HG03064 (cell line): ENCODE measurements at regions not wholly inside any gene's neighbourhood (a gene's known extent, or its start where the extent isn't known, plus 50 kb on each side); places are given as distances from the start of the nearest gene placed in this dataset.

Source experiments
- ATAC-seq: cut with Tn5 transposase; IDR thresholded peaks from one replicate; pipeline ENCODE4 v1.9.1; 2021; ENCODE audit warnings: low read depth; ENCODE audit not compliant: unreplicated experiment

DNA sequence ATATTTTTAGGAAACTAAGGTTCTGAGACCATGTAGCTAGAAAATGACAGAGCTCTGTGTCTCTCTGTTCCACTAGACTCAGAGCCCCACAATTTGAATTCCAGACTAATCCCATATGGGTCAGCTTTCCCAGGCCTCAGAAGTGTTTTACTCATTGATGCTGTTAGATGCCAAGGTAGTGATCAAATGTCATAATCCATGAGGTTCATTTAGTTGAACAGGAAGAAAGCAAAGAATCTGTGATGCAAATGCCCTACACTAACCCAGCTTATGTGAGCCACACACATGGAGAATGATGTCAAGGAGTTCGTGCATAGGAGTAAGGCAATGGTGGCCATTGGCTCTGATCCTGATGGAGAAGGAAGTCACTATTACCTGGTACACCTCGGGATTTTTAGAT is 363.4 kb upstream of the RARB start:
- no peak for ATAC-seq

- ATAC-seq, result no peak
Observed at GRCh38 chr3:25069970-25070369, 358.1 kb upstream of the RARB start.

DNA sequence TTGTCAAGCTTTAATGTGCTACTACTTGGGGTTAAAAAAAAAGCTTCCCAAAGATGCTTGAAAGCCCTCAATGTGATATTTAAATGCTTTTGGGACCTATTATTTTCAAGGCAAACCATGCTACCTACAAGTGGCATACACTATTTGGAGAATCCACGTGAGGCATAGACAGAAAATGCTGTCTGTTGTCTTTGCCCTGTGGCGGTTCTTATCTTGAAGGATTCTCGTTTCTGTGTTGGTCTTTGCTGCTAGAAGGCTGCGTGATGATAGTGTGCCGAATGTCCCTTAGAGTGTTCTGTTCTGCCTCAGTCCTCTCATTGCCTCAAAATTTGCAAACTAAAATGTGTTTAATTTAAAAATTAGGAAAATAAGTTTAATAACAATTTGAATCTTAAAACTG is 356.2 kb upstream of the RARB start:
- no peak for ATAC-seq

DNA sequence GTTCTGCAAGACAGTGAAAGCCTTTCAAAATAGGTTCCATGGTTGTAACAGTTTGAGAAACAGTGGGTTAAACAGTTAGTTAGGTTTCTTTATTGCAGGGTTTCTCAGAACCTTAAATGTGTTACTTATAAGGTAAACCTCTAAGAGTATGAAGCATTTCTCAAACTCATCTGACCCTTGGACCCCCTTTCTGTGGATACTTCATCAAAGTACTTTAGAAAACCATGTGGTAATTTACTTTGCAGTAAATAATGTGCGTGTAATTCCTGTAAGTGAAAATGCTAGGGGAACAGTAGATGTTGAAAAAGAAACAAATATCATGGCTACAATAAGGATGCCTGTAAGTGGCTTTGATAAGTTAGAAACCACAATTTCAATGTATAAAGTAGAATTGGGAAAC is 354.6 kb upstream of the RARB start:
- no peak for ATAC-seq

DNA sequence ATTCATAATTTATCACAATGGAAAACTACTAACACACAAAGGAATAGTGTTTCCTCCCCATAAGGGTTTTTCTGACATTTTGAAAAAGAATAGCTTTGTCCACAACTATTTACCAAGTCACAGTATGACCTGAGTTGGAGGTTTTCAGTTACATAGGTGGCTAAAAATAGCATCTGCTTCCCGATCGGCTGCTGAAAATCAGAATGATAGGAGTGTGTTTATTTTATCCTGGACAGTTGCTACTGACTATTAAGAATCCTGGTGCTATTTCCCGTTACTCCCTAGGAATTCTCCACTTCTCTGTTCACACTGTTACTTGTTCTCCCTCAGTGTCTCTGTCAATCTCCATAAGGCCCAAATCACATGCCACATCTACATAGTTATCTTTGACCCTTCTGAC is 353.9 kb upstream of the RARB start:
- no peak for ATAC-seq

DNA sequence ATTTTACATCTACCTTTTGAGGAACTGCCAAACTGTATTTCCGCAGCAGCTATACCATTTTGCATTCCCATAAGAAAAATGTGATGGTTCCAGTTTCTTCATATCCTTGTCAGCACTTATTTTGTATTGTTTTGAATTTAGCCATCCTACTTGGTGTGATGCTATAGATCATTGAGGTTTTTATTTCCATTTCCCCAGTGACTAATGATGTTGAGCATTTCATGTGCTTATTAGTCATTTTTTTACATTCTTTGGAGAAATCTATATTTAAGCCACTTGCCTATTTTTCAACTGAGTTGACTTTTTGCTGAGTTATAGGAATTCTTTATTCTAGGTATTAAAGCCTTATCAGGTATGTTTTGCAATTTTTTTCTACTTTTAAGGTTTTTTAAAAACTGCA is 347.6 kb upstream of the RARB start:
- ATAC-seq, result no peak

DNA sequence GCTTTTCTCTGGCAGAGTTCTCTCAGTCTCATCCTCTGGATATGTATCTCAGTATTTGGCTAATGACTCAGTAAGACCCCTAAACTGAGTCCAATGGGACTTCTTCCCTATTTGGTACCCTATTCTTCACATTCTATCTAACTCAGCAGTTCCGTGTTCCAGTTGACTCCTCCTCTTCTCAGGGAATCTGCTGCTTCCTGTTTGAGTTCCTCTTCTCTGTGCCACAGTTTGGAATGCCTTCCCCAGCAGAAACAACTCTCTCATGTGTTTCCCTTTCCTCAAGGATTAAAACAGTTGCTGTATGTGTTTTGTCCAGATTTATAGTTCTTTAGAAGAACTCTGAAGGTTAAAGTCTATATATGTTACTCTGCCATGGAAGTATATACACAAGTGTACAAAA is 344.0 kb upstream of the RARB start:
- ATAC-seq, result no peak

DNA sequence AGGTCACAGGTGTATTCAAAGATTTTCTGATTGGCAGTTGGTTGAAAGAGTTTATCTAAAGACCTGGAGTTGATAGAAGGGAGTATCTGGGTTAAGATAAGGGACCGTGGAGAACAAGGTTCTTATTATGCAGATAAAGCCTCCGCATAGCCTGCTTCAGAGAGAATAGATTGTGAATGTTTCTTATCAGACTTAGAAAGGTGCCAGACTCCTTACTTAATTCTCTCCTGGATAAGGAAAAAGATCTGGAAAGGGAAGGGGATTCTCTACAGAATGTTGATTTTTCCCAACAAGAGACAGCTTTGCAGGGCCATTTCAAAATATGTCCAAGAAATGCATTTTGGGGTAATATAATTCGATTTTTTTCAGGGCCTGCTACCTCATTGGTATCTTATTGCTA is 341.3 kb upstream of the RARB start:
- no peak for ATAC-seq

GRCh38 chr3:25088284-25088683 is 339.8 kb upstream of the RARB start:
- no peak for ATAC-seq

GRCh38 chr3:25090698-25091453 is 337.2 kb upstream of the RARB start:
- no peak for ATAC-seq

DNA sequence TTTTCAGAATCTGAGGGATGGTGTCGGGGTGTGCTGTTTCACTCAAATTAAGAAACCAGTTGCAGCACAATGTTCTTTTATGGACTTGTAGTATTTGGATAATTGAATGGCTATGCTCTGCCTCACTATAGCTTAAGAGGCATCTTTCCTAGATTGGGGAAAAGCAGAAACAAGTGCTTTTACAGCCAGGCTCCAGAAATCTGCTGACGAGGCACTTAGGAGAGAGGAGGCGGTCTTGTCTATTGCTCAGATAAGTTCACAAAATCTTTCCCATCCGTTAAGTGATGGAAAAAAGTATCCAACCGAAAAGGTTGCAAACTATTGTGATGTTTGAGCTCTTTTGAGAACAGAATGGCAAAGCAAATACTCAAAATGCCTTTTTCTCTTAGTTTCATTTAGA is 336.1 kb upstream of the RARB start:
- ATAC-seq, result no peak

DNA sequence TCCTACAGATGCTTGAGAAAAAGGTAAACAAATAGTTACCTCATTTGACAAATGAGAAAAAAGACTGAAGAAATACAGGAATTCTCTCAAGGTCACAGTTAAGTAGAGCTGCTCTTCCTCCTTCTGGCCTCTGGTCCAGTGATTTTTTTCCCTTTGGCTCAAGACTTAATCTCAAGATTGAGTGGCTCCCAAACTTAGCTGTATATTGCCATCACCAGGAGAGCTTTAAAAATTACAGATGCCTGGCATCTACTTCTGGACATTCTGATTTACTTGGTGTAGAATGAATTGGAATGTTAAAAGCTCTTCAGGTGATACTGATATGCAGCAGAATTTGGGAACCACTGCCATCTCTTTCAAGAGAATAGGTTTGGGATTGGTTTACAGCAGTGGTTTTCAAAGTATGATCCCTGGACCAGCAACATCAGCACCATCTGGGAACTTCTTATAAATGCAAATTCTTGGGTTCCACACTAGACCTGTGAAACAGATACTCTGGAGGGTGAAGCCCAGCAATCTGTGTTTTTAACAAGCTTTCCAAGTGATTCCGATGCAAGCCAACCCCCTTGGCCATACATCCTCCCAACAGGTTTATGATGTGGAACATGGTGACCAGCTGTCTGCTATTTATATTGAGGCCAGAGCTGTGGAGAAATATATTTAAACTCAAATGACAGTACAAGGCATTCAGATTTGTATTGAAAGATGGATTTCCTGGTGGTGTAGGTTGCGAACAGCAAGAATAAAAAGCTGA is 333.0 kb upstream of the RARB start:
- no peak for ATAC-seq

DNA sequence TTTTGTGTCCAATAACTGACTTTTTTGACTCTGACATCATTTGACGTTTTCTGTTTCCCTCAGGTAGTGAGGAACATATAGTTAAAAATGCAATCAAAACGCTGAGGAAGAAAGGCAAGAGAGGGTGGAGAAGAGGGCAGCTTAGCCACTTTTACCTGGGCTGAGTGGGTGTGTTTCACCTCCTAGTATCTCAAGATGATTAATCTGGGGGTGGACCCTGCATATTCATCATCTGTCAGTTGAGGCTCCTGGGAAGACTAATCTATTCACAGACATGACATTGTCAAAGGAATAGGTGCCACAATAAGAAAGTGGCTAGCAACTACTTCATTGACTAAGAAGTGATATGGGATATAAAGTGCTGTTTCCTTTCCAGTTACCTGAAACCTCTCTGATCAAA is 331.5 kb upstream of the RARB start:
- no peak for ATAC-seq

DNA sequence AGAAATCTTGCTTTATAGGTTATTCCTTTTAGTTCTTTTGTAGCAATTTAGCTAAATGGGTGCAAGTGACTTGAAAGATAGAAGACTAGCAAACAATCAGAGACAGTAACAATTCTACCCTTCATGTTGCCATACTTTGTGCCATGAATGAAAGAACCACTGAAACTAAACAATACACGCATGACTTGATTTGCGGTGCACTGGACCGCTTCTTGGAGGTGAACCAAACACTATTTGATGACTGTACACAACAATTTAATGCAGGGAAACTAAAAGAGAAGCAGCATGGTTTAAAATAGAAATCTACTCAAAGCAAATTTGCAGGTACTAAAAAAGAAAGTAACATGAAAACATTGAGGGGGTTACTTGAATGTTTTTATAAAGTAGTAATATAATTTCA is 331.0 kb upstream of the RARB start:
- no peak for ATAC-seq

DNA sequence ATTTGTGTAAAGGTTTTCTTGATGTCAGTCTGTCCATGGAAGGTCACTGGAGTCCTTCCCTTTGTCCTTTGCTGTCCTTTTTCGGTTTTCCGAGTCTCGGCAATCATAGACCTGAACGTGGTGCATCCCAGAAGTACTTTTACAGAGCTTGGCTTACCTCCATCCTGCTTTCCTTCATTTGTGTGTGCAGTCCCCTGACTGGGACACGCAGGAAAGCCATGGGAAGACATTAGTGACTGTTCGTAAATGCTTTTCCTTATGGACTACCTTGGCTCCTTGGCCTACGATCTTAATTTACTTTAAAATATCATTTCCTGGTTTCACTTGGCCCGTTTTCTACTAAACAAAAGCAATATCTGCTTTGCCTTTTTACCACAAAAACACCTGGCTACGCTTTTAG is 328.4 kb upstream of the RARB start:
- ATAC-seq, result no peak

- no peak for ATAC-seq
Observed at GRCh38 chr3:25103391-25103790, 324.7 kb upstream of the RARB start.

GRCh38 chr3:25107918-25108617 is 320.0 kb upstream of the RARB start:
- ATAC-seq, result no peak

DNA sequence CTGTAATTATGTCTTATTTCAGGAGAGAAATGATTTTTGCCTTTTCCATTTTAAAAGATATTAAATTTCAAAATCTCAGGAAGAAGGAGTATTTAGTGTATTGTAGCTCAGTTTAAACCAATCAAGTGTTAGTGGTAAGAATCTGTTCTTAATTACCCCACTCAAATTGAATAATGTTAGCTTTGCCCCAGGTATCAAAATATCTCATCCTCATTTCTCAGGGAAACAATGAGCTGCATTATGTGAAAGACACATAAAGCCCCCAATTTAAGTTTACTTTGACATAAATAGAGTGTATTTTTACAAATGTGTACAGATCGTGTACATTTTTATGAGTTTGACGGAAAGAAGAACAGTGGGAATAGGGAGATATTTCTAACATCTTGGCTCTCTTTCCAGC is 317.4 kb upstream of the RARB start:
- ATAC-seq, result no peak

DNA sequence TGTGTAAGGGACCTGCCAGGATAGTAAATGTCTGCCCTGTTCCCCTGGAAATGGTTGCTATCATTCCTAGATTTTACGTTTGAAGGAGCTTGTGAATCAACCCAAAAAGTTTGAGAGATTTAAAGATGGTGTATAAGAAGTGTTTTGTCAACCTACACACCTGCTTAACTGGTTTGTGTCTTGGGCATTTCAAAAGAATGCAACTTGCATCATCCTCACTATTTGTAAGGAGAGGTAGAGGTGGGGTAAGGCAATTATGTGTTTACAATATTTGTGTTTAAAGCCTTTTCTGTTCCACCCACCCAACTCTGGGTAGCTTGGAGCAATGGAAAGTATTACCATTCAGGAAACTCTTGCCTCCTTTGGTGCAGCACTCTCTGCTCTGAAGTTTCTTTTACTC is 314.2 kb upstream of the RARB start:
- ATAC-seq, result no peak

GRCh38 chr3:25114532-25114931 is 313.5 kb upstream of the RARB start:
- ATAC-seq, result no peak

DNA sequence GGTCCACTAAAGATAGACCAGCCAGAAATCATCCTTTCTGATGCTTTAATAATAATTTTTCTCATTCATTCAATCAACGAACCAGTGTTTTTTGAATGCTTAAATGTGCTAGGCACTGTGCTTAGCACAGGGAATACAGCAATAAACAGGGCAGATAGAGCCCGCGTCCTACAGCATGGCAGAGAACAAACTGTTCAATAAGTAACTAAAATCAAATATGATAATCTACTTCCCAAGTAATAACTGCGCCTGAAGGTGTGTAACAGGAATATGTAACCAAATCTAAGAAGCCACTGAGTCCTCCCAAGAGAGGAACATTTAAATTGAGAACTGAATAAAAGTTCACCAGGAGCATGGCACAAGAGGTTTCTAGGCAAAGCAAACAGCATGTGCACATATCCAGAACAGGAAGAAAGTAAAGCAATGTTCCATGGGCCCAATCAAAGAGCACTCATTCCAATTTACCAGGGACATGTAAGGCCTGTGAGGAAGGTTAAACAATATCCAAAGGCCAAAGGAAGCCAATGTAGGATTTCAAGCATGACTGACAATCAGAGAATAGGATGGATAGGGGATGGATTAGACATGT is 311.0 kb upstream of the RARB start:
- ATAC-seq, result no peak
